Activated naive CD4-positive, alpha-beta T cell treated with Interleukin-2 at 50 U/mL for 16 hours (primary cell): ENCODE measurements at regions not wholly inside any gene's neighbourhood (a gene's known extent, or its start where the extent isn't known, plus 50 kb on each side); places are given as distances from the start of the nearest gene placed in this dataset.

ENCODE experiments used
- DNase-seq: peaks from one replicate; pipeline ENCODE4 v3.0.0-alpha.2; 2020

DNA sequence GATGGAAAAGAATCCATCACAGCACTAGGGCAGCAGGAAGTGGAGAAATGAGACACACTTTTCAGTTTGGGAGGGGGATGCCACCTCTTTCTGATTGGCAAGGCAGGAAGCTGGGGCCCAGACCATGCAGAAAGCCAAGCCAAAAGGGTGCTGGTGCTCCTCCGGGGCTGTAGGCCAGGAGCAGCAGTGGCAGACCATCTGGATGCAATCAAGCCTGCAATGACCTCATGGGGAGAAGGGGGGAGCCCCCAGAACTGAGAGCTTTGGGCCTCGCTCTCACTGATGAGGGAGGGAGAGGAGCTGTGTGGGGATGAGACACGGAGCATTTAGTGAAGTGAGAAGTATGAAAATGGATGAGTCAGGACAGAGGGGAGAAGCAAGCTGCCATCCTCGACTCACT lies 141.3 kb upstream of the NALF2 start:
- no peak for DNase-seq

DNA sequence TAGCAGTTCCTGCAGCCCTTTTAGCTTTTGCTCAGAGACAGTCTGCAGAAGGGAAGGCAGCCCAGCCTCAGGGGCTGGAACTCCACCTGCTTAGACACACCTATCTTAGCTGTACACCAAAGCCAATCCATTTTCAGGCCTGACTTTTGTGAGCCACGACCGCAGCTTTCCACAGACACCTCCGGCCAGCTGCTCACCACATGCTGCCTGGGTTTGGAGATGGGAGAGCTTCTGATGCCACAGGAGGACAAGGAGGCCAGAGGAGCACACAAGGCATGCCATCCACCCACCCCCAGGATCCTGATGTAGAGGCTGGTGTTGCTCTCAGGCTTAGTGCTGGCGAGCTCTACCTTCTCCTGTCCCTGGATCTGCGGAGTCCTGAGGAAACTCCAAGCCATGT lies 141.8 kb upstream of the NALF2 start:
- no peak for DNase-seq

DNA sequence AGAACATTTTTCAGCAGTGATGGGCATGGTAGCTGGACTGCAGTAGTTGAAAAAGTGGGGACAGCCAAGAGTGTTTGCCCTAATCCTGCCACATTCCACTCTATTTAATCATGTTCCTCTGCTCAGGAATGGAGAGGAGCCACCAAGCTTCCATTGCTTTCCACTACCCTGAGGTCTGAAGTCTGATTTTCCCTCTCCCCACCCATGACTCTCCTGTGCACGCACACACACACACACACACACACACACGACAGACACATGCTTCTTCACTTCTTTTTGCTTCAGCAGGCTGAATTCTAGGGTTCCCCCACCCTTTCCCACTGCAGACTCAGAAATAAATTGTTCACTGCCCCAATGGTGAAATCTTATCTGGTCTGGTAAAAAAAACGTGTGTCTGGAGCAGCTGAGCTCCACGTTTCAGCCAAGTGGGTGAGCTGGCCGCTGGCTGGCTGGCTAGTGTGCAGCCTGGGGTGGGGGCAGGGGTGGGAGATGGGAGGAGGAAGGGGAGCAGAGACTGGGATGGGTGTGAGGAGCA lies 142.7 kb upstream of the NALF2 start:
- DNase-seq, result no peak

DNA sequence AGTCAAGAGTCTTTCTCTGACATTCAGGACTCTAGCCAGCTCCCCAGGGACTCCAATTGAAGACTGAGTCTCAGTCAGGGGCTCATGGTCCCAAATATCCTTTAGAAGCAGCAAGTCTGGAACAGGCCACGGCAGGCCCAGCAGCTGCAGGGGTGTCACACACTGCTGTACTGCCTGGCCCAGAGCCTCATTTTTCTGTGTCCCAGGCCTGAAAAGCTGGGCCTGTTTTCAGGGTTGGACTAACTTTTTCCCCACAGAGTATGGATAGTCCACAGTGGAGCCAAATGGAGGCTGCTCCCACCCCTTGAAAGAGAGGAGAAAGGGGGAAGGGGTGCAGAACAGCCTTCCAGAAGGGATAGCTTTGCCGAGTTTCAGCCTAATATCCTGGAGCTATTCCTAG lies 146.8 kb upstream of the NALF2 start:
- no peak for DNase-seq

DNA sequence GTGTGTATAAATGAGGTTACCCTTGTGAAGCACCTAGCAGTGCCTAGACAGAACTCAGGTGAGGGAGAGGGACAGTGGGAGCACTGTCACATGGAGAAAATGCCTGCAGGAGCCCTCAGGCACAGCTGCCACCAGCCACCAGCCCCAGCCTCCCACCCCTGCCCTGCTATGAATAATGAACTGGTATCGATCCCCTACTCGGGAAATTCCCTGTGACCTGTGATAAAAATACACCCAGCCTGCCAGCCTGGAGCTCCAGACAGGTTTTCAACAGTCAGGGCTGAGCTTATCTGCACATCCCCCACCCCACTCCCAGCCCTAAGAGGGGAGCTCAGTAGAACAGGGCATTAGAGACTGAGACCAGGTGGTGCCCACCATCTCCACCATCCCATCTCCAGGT lies 159.6 kb upstream of the PJA1 start:
- no peak for DNase-seq

DNA sequence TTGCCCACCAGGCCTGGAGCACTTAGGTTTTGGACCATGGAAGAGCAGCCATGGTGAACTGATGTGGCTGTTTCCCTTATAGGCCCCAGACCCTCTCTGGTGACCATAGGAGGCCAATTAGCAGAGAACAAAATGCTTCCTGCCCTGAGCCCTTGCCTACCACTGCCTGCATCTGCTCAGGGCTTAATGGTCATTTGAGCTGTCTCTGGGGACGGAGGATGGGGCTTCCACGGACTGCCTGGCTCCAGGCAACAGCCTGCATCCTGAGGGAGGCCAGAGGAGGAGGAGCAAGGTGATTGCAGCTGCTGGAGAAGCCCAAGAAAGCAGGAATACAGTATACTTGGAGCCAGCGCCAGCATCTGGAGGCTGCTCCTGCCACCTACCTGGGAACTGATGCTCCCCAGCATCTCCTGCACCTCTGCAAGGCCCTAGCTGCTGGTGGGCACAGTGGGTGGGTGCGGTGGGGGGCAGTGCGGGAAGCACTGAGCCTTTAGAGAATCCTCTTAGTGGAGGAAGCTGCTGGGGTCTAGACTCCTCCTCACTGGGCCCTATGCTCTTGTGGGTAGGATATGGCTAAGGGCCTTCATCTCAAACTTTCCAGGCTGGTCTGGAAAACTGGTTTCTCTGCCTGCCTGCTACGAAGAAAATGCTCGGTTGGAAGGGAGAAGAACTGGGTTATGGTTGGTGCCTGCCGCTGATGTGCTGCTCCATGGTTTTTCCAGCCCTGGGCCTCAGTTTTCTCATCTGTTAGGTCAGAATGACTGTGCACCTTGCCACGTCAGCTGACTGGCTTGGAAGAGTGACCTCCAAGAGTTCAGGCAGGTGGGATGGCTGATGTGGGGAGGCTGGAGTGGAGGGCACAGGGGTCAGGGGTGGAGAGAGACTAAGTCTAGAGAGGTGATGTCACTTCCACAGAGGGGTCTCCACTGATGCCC lies 158.8 kb upstream of the PJA1 start:
- DNase-seq, result no peak

DNA sequence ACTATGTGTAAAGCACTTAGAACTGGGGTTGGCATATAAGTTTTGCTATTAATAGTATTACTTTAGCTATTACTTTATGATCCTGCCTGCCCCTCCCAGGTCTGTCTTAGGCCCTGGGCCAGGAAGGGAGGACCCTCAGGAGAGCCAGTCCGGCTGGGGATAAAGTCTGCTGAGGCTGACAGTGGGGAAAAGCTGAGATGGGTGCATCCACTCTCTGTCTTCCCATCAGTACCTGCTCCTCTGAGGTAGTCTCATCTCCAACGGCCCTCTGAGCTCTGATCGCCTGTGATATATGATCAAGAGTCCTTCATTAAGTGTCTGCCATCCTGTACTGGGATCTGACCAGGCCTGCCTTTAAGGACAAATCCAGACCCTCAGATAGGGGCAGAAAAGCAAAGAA lies 156.5 kb upstream of the PJA1 start:
- DNase-seq, result no peak

DNA sequence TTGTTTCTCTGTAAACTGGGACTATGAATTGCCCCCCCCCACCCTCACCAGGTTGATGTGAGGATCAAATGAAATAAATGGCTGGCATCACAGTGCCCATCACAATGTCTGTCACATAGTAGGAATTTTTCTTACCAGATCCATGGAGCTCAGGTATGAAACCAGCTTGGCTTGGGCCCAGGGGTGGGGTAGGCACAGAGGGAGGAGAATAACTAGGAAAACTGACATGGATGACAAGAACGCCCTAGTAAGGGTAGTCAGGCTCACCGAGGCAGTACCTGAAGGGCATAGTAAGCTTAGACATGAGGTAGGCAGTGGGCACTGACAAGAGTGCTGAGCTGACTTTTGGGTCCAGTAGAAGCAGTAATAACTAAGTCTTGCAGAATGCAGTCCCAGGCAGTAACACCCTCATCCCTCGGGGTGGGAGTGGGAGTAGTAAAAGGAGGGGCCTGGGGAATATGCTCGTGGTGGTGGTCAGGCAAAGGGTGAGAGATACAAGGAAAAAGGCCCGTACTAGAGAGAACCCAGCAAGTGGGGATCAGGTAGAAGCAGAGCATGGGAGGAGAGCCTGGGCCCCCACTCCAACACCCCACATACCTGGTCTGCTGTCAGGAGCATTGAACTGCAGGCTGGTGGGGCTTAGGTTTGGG lies 155.9 kb upstream of the PJA1 start:
- no peak for DNase-seq

DNA sequence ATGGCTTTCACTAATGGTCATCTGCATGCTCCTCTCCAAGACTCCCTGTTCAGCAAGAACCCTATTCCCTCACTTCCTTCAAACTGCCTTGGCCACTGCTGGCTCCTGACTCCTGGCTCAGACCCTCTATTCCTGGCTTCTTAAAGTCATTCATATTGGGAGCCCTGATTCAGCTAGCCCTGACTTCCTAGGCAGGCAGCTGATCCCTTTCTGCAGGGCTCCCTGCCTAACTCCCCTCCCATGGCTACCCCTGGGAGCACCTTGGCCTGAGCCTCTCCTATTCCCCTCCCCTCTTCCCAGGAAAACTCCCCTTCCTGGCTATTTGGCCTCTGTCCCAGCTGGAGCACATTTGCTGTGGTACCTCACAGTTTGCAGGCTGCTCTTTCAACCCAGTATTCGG lies 154.9 kb upstream of the PJA1 start:
- no peak for DNase-seq

DNA sequence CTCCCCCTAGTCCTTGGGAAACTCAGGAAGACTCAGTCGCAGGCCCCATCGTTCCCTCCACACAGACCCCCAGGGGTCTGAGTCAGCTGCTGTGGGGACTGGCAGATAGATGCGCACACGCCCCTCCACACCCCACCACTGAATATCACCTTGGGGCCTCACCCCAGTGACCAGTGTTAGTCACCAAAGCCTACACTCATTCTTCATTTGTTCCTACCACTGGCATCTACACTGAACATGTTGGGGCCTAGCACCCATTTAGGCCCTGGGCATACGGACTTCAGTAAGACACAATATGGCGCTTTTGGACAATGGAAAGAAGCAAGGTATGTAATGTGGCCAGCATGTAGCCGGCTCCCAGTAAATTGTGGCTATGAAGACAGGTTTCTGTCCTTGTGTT lies 154.1 kb upstream of the PJA1 start:
- DNase-seq, result no peak

DNA sequence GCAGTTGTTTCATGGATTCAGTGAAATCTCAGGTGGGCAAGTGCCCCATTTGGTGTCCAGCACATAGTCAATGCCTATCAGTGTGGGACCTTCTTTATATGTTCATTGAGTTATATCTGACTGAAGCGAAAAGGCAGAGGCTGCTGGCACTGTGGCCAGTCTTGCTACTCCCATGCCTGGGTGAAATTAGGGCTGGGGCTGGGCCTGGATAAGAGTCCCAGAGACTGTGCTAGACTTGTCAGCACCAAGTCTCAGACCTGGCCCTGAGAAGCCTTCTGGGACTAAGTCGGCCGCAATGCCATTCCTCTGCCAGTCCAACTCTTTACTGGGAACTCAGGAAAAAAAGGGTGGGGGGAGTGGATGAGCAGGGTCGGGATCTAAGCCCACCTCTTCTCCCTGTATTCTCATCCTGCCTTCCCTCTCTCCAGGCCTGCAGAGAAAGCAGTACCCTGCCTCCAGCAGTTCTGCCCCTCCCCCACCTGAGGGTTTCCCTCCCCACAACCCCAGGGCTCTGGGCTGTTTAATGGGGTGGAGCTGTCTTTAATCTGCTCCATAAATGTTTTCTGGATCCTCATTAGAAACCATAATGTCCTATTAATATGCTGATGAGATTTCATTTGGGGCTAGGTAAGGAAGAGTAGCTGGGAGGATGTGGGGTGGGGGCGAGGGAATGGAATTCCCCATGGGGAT lies 153.5 kb upstream of the PJA1 start:
- DNase-seq, result no peak

DNA sequence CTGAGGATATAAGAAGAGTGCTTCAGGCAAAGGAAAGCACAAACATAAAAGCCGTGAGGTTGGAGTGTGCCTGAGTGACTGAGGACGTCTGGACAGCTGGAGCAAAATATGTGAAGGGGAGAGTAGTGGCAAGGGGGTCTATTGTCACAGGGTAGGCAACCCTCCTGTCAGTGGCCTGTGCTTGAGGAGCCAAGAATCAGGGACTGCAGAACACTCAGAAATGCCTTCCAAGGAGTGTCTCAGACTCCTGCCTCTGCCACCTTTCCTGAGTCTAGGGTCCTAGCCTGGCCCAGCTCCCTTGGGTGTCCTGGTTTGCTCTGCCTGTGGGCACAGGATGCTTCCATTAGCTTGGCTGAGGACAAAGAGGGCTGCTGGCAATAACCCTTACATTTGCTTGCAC lies 152.5 kb upstream of the PJA1 start:
- no peak for DNase-seq

DNA sequence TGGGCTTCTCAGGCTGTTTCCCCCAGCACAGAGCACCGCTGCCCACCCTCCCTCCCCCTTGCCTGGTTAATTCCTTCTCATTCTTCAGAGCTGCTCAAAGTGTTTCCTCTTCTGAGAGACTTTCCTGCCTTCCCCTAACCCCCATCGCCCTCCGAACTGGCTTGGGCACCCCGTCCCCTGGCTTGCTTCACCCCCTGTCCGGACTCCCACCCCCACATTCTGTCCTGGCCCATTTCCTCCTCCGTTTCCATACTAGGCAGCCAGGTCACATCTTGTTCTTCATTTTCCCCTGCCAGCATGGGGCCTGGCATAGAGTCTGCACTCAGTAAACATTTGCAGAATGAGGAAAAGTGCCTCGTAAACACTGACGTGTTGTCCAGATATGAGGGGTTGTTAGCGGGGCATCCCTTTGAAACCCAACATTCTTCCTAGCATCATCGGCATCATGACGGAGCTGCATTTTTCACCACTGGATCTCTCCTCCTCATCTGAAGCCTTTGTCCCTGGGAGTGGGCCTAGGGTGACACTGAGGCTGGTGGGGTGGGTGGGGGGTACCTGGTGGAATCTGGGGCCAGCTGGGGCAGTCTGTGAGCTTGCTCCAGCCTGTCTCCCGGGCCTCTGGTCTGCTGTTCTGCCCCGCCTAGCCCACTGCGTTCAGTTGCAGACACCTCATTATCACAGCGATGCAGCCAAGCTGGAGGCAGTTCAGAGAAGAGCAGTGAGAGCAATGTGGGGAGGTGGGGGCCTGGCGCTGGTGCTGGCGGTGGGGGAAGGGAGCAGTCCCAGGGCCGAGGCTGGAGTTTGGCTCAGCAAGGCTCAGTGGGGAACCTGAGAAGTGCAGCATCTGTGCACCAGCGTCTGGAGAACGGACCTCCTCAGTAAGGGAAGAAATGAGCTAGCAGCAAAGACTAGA lies 149.4 kb upstream of the PJA1 start:
- no peak for DNase-seq

DNA sequence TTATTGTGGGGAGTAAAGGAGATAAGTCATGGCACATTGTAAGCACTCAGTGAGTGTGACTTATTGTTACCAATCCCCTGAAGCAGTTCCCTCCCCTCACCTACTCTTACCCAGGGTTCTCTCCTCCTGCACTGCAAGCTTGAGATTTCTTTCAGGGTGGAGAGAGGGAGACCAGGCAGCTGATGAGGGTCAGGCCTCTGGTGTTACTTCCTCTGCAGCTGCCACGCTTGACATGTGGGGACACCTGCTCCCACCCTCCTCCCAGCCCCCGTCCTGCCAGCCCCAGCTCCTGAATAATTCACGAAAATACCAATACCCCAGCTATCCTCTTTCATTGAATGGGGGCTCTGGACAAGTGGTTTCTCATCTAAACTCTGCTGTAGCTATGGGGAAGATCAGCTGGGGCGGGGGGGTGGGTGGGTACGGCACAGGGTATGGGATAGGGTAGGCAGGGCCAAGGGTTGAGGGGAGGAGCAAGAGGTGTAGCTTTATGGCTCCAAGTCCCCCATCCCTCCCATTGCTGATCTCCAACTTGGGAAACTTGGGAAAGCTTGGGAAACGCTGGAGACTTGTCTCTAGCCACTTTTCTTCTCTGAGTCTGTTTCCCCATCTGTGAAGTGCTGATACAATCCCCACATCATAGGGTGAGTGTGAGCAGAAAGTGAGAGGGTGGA lies 148.5 kb upstream of the PJA1 start:
- DNase-seq, result no peak

DNA sequence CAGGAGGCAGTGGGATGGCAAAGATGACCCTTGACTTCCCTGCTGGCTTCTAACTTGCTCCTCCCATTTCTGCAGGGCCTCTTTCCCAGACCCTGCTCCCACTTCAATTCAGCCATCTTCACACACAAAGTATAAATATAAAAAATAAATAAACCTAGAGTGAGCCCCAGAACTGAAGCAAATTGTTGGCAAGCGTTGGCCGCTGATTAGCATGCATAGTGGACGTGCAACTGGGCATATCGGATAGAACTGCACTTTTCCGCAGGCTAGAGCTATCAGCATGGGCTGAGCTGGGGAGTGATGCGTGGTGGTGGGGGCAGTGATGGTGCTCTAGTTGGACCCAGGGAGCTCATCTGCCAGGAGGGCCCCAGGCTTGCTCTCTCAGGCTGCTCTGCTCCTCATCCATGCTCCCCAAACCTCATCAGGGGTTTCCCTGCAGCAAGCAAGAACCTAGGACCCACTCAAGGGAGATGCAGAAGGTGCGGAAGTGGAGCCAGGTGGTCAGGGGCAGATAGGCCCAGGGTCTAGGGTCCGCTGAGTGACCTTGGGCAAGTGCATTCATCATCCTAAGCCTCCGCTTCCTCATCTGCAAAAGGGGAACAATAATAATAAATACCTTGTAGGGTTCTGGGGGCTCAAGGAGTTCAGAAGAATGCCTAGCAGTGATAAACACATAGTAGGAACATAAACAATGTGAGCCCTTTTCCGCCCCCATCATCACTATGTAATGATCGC lies 146.8 kb upstream of the PJA1 start:
- no peak for DNase-seq

DNA sequence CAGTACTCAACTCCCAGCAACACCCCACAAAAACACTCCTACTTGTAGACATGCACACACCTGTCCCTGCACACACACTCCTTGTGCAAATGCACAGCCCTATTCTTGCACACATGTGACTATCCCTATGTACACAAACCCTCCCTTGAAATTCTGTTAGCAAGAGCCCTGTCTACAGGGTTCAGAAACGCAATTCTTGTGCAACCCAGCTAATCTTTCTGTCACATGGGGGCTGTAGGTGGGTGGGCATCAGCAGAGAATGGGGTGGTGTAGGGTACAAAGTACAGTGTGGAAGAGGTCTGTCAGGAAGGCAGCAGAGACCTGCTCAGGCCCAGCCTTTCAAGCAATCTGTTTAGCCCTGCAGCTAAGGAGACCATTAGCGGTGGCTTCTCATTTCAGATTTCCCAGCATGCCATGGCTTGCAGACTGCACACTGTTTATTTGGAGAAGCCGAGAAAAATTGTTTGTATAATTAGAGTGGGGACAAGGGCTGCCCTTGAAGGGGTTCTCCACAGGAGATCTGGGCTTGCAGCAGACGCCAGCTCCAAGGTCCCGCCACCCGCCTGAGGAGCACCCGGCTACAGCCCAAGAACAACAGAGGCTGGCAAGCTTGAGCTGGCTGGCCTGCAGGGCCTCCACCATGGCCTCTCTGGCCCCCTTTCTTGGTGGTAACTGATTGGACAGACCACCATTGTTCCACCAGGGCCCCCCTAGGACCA lies 144.0 kb upstream of the PJA1 start:
- no peak for DNase-seq

DNA sequence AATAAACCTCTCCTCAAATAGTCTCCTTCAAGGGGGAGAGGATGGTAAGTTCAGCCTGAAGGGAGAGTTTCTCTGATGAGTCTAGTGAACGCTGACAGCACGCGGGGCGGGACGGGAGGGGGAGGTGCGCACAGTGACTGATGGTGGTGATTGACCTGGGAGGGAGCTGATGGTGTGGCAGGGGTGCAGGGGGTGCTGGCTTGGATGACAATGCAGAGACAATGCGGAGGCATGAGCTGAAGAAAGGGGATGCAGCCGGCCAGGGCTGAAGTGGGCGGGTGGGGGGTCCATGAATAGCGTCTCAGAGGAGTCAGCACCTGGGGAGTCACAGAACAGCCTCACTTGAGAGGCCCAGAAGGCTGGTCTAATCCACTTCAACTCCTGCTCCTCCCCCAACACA lies 142.5 kb upstream of the PJA1 start:
- DNase-seq, result no peak

DNA sequence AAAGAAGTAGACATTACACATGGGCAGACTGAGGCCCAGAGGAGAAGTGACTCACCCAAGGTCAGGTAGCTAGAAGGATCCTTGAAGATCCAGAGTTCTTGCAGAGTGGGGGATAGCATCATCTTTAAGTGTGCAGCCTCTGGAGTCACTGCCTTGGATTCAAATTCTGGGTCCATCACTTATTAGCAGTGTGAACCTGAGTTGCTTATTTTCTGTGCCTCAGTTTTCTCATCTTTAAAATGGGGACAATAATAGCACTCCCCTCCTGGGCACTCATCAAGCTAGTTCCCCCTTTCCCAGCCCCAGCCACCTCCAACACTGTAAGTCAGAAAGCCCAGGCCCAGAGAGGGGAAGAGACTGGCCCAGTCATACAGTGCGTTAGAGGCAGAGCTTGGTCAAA lies 141.8 kb upstream of the PJA1 start:
- no peak for DNase-seq

DNA sequence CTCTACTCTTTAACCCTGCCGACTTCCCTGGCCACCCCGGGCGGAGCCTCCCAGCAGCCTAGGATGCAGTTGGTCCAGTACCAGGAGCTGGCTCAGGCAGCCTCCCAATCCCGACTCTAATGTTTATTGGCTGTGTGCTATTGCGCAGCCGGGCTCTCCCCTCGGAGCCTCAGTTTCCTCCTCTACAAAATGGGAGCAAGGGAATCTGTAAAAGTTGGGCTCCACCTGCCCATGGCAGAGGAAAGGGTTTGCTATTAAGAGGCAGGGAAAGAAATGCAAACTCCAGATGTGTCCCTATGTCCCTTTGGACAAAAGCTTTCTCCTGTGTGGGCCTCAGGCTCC lies 140.8 kb upstream of the PJA1 start:
- DNase-seq, result no peak

DNA sequence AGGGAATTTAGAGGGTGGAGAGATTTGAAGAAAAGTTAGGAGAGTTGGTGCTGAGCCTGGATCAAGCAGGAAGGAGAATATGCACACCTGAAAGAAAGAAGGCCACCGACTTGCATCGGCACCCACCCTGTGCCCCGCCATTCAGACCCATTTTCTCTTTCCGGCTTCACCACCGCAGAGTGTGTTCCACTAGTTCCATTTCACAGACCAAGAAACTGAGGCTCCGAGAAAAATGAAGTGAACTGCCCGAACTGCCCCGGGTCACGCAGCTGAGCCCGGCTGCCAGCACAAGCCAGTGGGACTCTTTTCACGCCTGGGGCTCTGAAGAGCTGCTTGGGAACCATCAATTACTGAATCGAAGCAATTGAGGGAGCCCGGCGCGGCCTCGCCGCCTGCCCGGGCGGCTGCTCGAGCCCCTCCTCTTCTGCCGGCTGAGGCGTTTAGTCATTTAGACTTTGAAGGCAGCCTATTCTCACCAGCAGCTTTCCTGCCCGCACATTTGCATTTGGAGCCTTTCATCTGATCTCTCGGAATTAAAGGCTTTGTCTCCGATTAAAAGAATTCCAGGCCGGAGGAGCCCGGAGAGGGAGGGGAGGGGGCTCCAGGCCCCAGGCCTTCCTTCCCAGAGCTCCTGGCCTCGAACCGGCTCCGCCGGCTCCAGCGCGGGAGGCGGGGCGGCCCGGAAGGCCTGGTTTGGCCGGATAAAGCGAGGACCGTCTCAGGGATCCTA lies 140.2 kb upstream of the PJA1 start:
- DNase-seq, result no peak
